Thyroid gland (tissue), 4 donors: ENCODE measurements at regions not wholly inside any gene's neighbourhood (a gene's known extent, or its start where the extent isn't known, plus 50 kb on each side); places are given as distances from the start of the nearest gene placed in this dataset.

Source experiments
- CTCF ChIP-seq, 6 experiments: fragments of 200-600 bp in 3 of 6; fragments of 450-650 bp in 3 of 6; sonication (generic) in 3 of 6; IDR thresholded peaks; one replicate each; pipeline ENCODE4 v1.5.1; 2016 to 2019; ENCODE audit warnings: antibody characterized with exemption in 6 of 6, mild to moderate bottlenecking in 2 of 6, inconsistent platforms in 1 of 6, moderate library complexity in 1 of 6
- POLR2A ChIP-seq, 2 donors: fragments of 450-650 bp; IDR thresholded peaks; one replicate each; pipeline ENCODE4 v1.6.1; 2017; ENCODE audit warnings: antibody characterized with exemption in 2 of 2, mild to moderate bottlenecking in 2 of 2, moderate library complexity in 1 of 2

DNA sequence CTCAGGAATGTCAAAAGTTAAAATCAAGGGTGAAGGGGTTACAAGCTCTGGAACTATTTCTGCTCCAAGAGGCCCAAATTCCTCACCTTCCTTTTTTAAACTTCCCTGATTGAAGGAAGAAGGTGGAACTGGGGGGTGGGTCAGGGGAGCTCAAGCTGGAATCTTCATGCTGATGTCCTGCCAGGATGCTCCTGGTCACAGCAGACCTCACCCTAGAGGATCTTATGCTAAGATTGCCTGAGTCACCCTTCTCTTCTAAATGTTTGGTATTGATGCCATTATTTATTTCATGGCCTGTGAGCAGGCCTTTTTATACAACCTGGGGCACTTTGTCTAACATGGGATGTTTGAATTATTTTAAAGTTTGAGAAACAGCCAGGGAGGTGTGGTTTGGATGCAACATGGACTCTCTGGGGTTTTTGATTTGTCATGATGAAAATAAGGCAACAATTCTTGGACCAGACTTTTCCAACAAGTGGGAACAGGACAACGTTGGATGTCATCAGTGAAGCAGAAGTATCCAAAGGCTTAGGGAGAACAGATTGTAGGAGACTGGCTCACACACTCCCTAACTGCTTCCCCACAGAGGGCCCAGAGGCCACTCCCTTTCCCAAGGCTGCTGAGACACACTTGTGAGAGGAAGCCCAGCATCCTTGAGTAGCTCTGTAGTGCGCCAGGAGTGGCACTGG, 420.2 kb upstream of the MEX3C start:
- TF ChIP-seq CTCF (IDR thresholded peaks at IDR 0.05) (no peak), POLR2A (IDR thresholded peaks at IDR 0.05) (no peak)
